Keratinocyte (primary cell): ENCODE measurements at regions not wholly inside any gene's neighbourhood (a gene's known extent, or its start where the extent isn't known, plus 50 kb on each side); places are given as distances from the start of the nearest gene placed in this dataset.

ENCODE experiments used
- DNase-seq: peaks from one replicate; pipeline ENCODE4 v3.0.0-alpha.2; 2011; ENCODE audit warnings: low read depth, missing footprints, low spot score
- FAIRE-seq: peaks from 2 replicates; lab custom pipeline; 2011; peaks lifted over from hg19 to GRCh38; lab: Jason Lieb, UNC
- H2AFZ ChIP-seq: 2 replicates; pipeline ENCODE4 v1.6.0; 2012; ENCODE audit warnings: low read length, control low read depth, inconsistent platforms; ENCODE audit not compliant: control insufficient read depth
- H3K27ac ChIP-seq: 2 replicates; pipeline ENCODE4 v1.5.1; 2011; ENCODE audit warnings: low read length; ENCODE audit not compliant: control insufficient read depth, insufficient read depth
- H3K27me3 ChIP-seq: 3 replicates; pipeline ENCODE4 v1.6.0; 2011; ENCODE audit warnings: low read length; ENCODE audit not compliant: control insufficient read depth, insufficient read depth; ENCODE audit errors: extremely low read depth
- H3K36me3 ChIP-seq, 2 experiments: 2 replicates in 1 of 2; 3 replicates in 1 of 2; pipeline ENCODE4 v1.5.1; 2011; ENCODE audit warnings: low read length in 2 of 2, mild to moderate bottlenecking in 1 of 2; ENCODE audit not compliant: control insufficient read depth in 2 of 2, insufficient read depth in 2 of 2; ENCODE audit errors: extremely low read depth in 1 of 2
- H3K4me1 ChIP-seq: 3 replicates; pipeline ENCODE4 v1.5.1; 2011; ENCODE audit warnings: low read length; ENCODE audit not compliant: control insufficient read depth, insufficient read depth; ENCODE audit errors: extremely low read depth
- H3K4me2 ChIP-seq: 3 replicates; pipeline ENCODE4 v1.6.0; 2011; ENCODE audit warnings: low read depth, low read length; ENCODE audit not compliant: control insufficient read depth, insufficient read depth; ENCODE audit errors: extremely low read depth
- H3K4me3 ChIP-seq, 3 experiments: fragments of 200-600 bp in 1 of 3; sonication (generic) in 1 of 3; 2 replicates in 2 of 3; 3 replicates in 1 of 3; pipeline ENCODE4 v1.5.1; 2011 to 2016; ENCODE audit warnings: low read length in 3 of 3, mild to moderate bottlenecking in 3 of 3, control low read depth in 2 of 3, inconsistent platforms in 1 of 3, low read depth in 1 of 3, mixed read lengths in 1 of 3, mixed run types in 1 of 3, moderate library complexity in 1 of 3; ENCODE audit not compliant: control insufficient read depth in 2 of 3, insufficient read depth in 2 of 3; ENCODE audit errors: extremely low read depth in 1 of 3
- H3K79me2 ChIP-seq: 2 replicates; pipeline ENCODE4 v1.6.0; 2012; ENCODE audit warnings: low read length; ENCODE audit not compliant: control insufficient read depth, insufficient read depth
- H3K9ac ChIP-seq: 3 replicates; pipeline ENCODE4 v1.6.0; 2011; ENCODE audit warnings: low read length; ENCODE audit not compliant: control insufficient read depth, insufficient read depth; ENCODE audit errors: extremely low read depth
- H3K9me1 ChIP-seq: 3 replicates; pipeline ENCODE4 v1.6.0; 2011; ENCODE audit warnings: low read length; ENCODE audit not compliant: control insufficient read depth, insufficient read depth; ENCODE audit errors: extremely low read depth
- H3K9me3 ChIP-seq: 2 replicates; pipeline ENCODE4 v1.5.1; 2012; ENCODE audit warnings: low read depth, low read length; ENCODE audit not compliant: control insufficient read depth
- H4K20me1 ChIP-seq: 3 replicates; pipeline ENCODE4 v1.6.0; 2011; ENCODE audit warnings: low read length; ENCODE audit not compliant: control insufficient read depth, insufficient read depth; ENCODE audit errors: extremely low read depth
- CTCF ChIP-seq, 3 experiments: IDR thresholded peaks in 1 of 3; conservative IDR thresholded peaks in 1 of 3; optimal IDR thresholded peaks in 1 of 3; 2 replicates in 2 of 3; 3 replicates in 1 of 3; pipeline versions ENCODE3 to v1.5.1; 2011; ENCODE audit warnings: low read length in 3 of 3, mild to moderate bottlenecking in 3 of 3, moderate library complexity in 2 of 3, control low read depth in 1 of 3, inconsistent platforms in 1 of 3; ENCODE audit not compliant: insufficient read depth in 2 of 3; ENCODE audit errors: extremely low read depth in 1 of 3
- EZH2 ChIP-seq: IDR thresholded peaks from one replicate; pipeline ENCODE4 v1.6.1; 2012; ENCODE audit warnings: inconsistent platforms, mild to moderate bottlenecking, low read length, moderate library complexity
- dilution Hi-C: fragments of 300-500 bp; cut with MboI; formaldehyde crosslinking; loops from one replicate; pipeline ENCODE4 v1.7.0; 2020; ENCODE audit warnings: low sequenced_read_pairs; ENCODE audit not compliant: extremely low pct_ligation_motif_present

DNA sequence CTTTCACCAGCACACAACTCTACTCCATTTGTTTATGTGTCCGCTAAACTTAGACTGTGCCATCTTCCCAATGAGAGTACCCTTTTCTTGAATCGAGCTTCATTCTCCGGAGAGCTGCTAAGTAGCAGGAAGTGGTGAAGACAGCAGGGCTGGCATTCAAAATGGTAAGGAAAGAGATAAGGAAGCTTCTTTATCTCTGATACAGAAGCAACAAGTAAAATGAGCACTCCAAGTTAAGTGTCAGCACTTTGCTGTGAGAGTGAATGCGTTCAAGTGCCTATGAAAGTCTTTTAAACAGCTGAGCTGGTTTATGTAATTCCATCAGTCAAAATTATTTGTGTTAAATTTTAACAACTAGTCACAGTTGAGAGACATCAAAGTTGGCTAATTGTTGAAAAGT is 386.8 kb upstream of the PTPRD start:
- Histone ChIP-seq H3K27me3 (no peaks in the 10 kb centered on the region), H2AFZ (no peak overlapping the region), H3K36me3 (no peaks in the 10 kb centered on the region), H3K79me2 (no peaks in the 10 kb centered on the region), H3K27ac (no peak overlapping the region), H3K9me3 (no peaks in the 10 kb centered on the region), H3K9ac (no peak overlapping the region), H3K4me2 (no peak overlapping the region), H3K4me1 (no peaks in the 10 kb centered on the region), H3K4me3 (no peak overlapping the region), H4K20me1 (no peaks in the 10 kb centered on the region), H3K9me1 (no peaks in the 10 kb centered on the region)
- FAIRE-seq (no peak), DNase-seq (no peak)
- dilution Hi-C loops, result no loop called here
- no peak for TF ChIP-seq CTCF (optimal IDR thresholded peaks at IDR 0.05 in 1 of 3, IDR thresholded peaks at IDR 0.05 in 1 of 3, conservative IDR thresholded peaks at IDR 0.05 in 1 of 3; ENCODE audit: extremely low read depth in 1 of 3, insufficient read depth in 2 of 3, low read length in 3 of 3)
- TF ChIP-seq EZH2, result no peak

GRCh38 chr9:11001546-11001945 is 388.7 kb upstream of the PTPRD start:
- no peaks in the 10 kb centered on the region for H3K36me3 ChIP-seq
- H3K4me3 ChIP-seq, result no peak overlapping the region
- H3K9me1 ChIP-seq, result no peaks in the 10 kb centered on the region
- no peaks in the 10 kb centered on the region for H3K79me2 ChIP-seq
- H3K4me2 ChIP-seq, result no peak overlapping the region
- FAIRE-seq (no peak), DNase-seq (no peak)
- no peaks in the 10 kb centered on the region for H3K27me3 ChIP-seq
- no peaks in the 10 kb centered on the region for H4K20me1 ChIP-seq
- no peak overlapping the region for H3K27ac ChIP-seq
- TF ChIP-seq EZH2 (no peak), CTCF (optimal IDR thresholded peaks at IDR 0.05 in 1 of 3, IDR thresholded peaks at IDR 0.05 in 1 of 3, conservative IDR thresholded peaks at IDR 0.05 in 1 of 3; ENCODE audit: extremely low read depth in 1 of 3, insufficient read depth in 2 of 3, low read length in 3 of 3) (no peak)
- dilution Hi-C loops, result no loop called here
- no peaks in the 10 kb centered on the region for H3K4me1 ChIP-seq
- no peak overlapping the region for H2AFZ ChIP-seq
- no peak overlapping the region for H3K9ac ChIP-seq
- H3K9me3 ChIP-seq, result no peaks in the 10 kb centered on the region
